ENCODE measurements at regions not wholly inside any gene's neighbourhood (a gene's known extent, or its start where the extent isn't known, plus 50 kb on each side); places are given as distances from the start of the nearest gene placed in this dataset.

DNA sequence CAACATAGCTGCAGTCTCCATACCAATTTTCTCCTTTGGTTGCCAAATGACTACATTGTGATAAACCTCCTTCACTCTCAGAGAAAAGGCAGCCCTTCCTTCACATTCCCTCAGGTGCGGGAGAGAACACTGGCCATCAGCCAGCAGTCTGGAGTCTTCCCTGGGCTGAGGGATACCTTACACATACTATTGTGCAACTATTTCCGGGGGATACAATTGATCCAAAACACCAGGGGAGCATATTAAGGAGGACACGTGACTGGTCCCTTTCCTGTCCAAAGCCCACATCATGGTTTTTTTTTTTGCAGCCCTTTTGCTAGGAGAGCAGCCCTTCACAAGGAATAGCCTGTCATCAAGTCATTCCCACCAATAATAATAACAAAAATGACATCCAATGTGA lies 172.1 kb upstream of the ZRANB2 start:
- H3K9me3 ChIP-seq (ENCODE audit: control insufficient read depth, insufficient read depth, low read depth, low read length): no peaks in the 10 kb centered on the region
- TF ChIP-seq, protein P1, sequence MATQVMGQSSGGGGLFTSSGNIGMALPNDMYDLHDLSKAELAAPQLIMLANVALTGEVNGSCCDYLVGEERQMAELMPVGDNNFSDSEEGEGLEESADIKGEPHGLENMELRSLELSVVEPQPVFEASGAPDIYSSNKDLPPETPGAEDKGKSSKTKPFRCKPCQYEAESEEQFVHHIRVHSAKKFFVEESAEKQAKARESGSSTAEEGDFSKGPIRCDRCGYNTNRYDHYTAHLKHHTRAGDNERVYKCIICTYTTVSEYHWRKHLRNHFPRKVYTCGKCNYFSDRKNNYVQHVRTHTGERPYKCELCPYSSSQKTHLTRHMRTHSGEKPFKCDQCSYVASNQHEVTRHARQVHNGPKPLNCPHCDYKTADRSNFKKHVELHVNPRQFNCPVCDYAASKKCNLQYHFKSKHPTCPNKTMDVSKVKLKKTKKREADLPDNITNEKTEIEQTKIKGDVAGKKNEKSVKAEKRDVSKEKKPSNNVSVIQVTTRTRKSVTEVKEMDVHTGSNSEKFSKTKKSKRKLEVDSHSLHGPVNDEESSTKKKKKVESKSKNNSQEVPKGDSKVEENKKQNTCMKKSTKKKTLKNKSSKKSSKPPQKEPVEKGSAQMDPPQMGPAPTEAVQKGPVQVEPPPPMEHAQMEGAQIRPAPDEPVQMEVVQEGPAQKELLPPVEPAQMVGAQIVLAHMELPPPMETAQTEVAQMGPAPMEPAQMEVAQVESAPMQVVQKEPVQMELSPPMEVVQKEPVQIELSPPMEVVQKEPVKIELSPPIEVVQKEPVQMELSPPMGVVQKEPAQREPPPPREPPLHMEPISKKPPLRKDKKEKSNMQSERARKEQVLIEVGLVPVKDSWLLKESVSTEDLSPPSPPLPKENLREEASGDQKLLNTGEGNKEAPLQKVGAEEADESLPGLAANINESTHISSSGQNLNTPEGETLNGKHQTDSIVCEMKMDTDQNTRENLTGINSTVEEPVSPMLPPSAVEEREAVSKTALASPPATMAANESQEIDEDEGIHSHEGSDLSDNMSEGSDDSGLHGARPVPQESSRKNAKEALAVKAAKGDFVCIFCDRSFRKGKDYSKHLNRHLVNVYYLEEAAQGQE (IDR thresholded peaks at IDR 0.05; ENCODE audit: insufficient read depth in 1 of 2, low read depth in 2 of 2, low read length in 1 of 2): no peak
- TF ChIP-seq TCF7L2 (IDR thresholded peaks at IDR 0.05; ENCODE audit: low read depth, low read length): no peak
- TF ChIP-seq SIN3A (IDR thresholded peaks at IDR 0.05; ENCODE audit: borderline replicate concordance, insufficient read depth, low read depth, low read length): no peak
- TF ChIP-seq, protein P2, sequence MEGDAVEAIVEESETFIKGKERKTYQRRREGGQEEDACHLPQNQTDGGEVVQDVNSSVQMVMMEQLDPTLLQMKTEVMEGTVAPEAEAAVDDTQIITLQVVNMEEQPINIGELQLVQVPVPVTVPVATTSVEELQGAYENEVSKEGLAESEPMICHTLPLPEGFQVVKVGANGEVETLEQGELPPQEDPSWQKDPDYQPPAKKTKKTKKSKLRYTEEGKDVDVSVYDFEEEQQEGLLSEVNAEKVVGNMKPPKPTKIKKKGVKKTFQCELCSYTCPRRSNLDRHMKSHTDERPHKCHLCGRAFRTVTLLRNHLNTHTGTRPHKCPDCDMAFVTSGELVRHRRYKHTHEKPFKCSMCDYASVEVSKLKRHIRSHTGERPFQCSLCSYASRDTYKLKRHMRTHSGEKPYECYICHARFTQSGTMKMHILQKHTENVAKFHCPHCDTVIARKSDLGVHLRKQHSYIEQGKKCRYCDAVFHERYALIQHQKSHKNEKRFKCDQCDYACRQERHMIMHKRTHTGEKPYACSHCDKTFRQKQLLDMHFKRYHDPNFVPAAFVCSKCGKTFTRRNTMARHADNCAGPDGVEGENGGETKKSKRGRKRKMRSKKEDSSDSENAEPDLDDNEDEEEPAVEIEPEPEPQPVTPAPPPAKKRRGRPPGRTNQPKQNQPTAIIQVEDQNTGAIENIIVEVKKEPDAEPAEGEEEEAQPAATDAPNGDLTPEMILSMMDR (IDR thresholded peaks at IDR 0.05): no peak
- no peak for TF ChIP-seq POLR2AphosphoS5 (IDR thresholded peaks at IDR 0.05; ENCODE audit: low read depth, low read length)
- intact Hi-C loops (cut with micrococcal nuclease; ENCODE audit: unreplicated experiment): no loop called here
- ChIA-PET CTCF (no interaction called here), POLR2A (no interaction called here)
- no peaks in the 10 kb centered on the region for H3K27me3 ChIP-seq (ENCODE audit: control insufficient read depth, insufficient read depth, low read length)
- no peaks in the 10 kb centered on the region for H3K4me1 ChIP-seq (ENCODE audit: control insufficient read depth, insufficient read depth, low read length)
- no peaks in the 10 kb centered on the region for H3K36me3 ChIP-seq (ENCODE audit: control insufficient read depth, insufficient read depth, low read length)
- DNase-seq (ENCODE audit: low read depth, low spot score) (no peak), ATAC-seq (no peak)
- in situ Hi-C loops (cut with HindIII; ENCODE audit: low pct_unique_long_range_greater_than_20kb, low sequenced_read_pairs): no loop called here
- no peak overlapping the region for H3K27ac ChIP-seq (ENCODE audit: low read length)
- no peak overlapping the region for H3K4me3 ChIP-seq (ENCODE audit: low read depth in 2 of 2, low read length in 2 of 2)
- BruUV-seq (replicated peaks): no TSS peak

DNA sequence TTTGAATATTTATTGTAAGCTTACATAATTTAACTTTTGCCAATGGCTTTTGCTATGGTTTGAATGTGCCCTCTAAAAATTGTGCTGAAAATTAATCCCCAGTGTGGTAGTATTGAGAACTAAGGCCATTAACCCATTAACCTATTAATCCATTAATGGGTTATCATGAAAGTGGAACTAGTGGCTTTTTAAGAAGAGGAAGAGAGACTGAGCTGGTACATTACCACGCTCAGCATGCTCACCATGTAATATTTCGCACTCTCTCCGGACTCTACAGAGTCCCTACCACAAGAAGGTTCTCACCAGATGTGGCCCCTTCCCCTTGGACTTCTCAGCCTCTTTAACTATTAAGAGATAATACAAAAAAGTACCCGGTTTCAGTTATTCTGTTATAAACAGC lies 164.4 kb upstream of the ZRANB2 start:
- DNase-seq (ENCODE audit: low read depth, low spot score) (no peak), ATAC-seq (no peak)
- H3K9me3 ChIP-seq (ENCODE audit: control insufficient read depth, insufficient read depth, low read depth, low read length): 0 out of 2 replicates have a peak, but pooled peaks cover 2% of the 10 kb centered on the region
- CTCF ChIA-PET: no interaction called here
- in situ Hi-C loops (cut with HindIII; ENCODE audit: low pct_unique_long_range_greater_than_20kb, low sequenced_read_pairs) (no loop called here), intact Hi-C loops (cut with micrococcal nuclease; ENCODE audit: unreplicated experiment) (no loop called here)
- no peaks in the 10 kb centered on the region for H3K36me3 ChIP-seq (ENCODE audit: control insufficient read depth, insufficient read depth, low read length)
- H3K27me3 ChIP-seq (ENCODE audit: control insufficient read depth, insufficient read depth, low read length): no peaks in the 10 kb centered on the region
- no peak overlapping the region for H3K4me3 ChIP-seq (ENCODE audit: low read depth in 2 of 2, low read length in 2 of 2)
- no TSS peak for BruUV-seq (replicated peaks)
- TF ChIP-seq POLR2AphosphoS5 (IDR thresholded peaks at IDR 0.05; ENCODE audit: low read depth, low read length) (no peak), SIN3A (IDR thresholded peaks at IDR 0.05; ENCODE audit: borderline replicate concordance, insufficient read depth, low read depth, low read length) (no peak), TCF7L2 (IDR thresholded peaks at IDR 0.05; ENCODE audit: low read depth, low read length) (no peak)
- TF ChIP-seq, protein P1 (IDR thresholded peaks at IDR 0.05; ENCODE audit: insufficient read depth in 1 of 2, low read depth in 2 of 2, low read length in 1 of 2): no peak
- TF ChIP-seq, protein P2 (IDR thresholded peaks at IDR 0.05): no peak
- H3K4me1 ChIP-seq (ENCODE audit: control insufficient read depth, insufficient read depth, low read length): no peaks in the 10 kb centered on the region
- H3K27ac ChIP-seq (ENCODE audit: low read length): no peak overlapping the region
- POLR2A ChIA-PET: interaction anchor here (0.6 kb wide), 1 partner anchor 150 kb away, joined by 3 read pairs; no protein-coding TSS in a partner anchor
